ENCODE measurements at regions not wholly inside any gene's neighbourhood (a gene's known extent, or its start where the extent isn't known, plus 50 kb on each side); places are given as distances from the start of the nearest gene placed in this dataset.

DNA sequence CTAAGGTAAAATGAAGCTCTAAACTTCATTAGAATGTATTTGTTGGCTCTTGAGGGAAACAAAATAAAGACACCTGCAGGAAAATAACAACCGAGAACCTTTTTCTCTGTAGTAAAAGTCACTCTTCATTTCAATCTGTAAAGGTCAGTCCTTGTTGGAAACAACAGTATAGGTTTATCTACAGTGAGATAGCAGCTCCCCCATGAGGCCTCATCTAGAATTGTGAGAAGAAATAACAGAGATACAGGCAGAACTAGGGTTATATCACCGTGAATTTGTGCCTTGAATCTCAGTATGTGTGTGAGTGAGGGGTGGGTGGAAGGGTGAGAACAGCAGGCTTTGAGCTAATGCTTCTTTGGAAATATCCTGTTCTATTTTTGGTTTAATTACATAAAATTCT lies 107.8 kb upstream of the FMR1 start:
- no peak for TF ChIP-seq EZH2 (IDR thresholded peaks at IDR 0.05; ENCODE audit: insufficient read depth, low read length)
- TF ChIP-seq, protein P1, sequence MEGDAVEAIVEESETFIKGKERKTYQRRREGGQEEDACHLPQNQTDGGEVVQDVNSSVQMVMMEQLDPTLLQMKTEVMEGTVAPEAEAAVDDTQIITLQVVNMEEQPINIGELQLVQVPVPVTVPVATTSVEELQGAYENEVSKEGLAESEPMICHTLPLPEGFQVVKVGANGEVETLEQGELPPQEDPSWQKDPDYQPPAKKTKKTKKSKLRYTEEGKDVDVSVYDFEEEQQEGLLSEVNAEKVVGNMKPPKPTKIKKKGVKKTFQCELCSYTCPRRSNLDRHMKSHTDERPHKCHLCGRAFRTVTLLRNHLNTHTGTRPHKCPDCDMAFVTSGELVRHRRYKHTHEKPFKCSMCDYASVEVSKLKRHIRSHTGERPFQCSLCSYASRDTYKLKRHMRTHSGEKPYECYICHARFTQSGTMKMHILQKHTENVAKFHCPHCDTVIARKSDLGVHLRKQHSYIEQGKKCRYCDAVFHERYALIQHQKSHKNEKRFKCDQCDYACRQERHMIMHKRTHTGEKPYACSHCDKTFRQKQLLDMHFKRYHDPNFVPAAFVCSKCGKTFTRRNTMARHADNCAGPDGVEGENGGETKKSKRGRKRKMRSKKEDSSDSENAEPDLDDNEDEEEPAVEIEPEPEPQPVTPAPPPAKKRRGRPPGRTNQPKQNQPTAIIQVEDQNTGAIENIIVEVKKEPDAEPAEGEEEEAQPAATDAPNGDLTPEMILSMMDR (IDR thresholded peaks at IDR 0.05; ENCODE audit: insufficient read depth, low read depth, low read length): peak; percentile 13
